HL-60 (cell line): ENCODE measurements at regions not wholly inside any gene's neighbourhood (a gene's known extent, or its start where the extent isn't known, plus 50 kb on each side); places are given as distances from the start of the nearest gene placed in this dataset.

Experiments
- DNase-seq, 2 experiments: peaks; one replicate each; pipeline ENCODE4 v3.0.0-alpha.2; 2010 to 2020; ENCODE audit warnings: low read depth in 1 of 2, low spot score in 1 of 2
- H3K27ac ChIP-seq: fragments of 250-450 bp; sonication (Bioruptor Pico); replicated peaks from 2 replicates; pipeline ENCODE4 v1.5.1; 2020; ENCODE audit warnings: mild to moderate bottlenecking, moderate library complexity
- H3K27me3 ChIP-seq: fragments of 250-450 bp; sonication (Bioruptor Pico); 2 replicates; pipeline ENCODE4 v1.5.1; 2021; ENCODE audit warnings: mild to moderate bottlenecking, moderate library complexity; ENCODE audit not compliant: insufficient read depth, poor library complexity, severe bottlenecking
- H3K4me3 ChIP-seq: replicated peaks from 2 replicates; pipeline ENCODE4 v1.5.1; 2011; ENCODE audit warnings: mild to moderate bottlenecking, control low read depth, low read length; ENCODE audit not compliant: insufficient read depth
- GABPA ChIP-seq: IDR thresholded peaks from 2 replicates; pipeline ENCODE4 v1.6.1; 2012; ENCODE audit warnings: low read depth
- POLR2AphosphoS5 ChIP-seq: IDR thresholded peaks from 2 replicates; pipeline ENCODE4 v1.6.1; 2012; ENCODE audit warnings: low read depth
- REST ChIP-seq: IDR thresholded peaks from 2 replicates; pipeline ENCODE4 v1.6.1; 2012; ENCODE audit warnings: low read depth; ENCODE audit not compliant: insufficient replicate concordance
- SPI1 ChIP-seq: IDR thresholded peaks from 2 replicates; pipeline ENCODE4 v1.6.1; 2012; ENCODE audit warnings: low read depth, mild to moderate bottlenecking, borderline replicate concordance
- TF ChIP-seq, protein P1 (sequence below): IDR thresholded peaks from one replicate; pipeline ENCODE4 v1.5.1; 2011; ENCODE audit warnings: low read length, control low read depth, inconsistent platforms; ENCODE audit not compliant: insufficient read depth

DNA sequence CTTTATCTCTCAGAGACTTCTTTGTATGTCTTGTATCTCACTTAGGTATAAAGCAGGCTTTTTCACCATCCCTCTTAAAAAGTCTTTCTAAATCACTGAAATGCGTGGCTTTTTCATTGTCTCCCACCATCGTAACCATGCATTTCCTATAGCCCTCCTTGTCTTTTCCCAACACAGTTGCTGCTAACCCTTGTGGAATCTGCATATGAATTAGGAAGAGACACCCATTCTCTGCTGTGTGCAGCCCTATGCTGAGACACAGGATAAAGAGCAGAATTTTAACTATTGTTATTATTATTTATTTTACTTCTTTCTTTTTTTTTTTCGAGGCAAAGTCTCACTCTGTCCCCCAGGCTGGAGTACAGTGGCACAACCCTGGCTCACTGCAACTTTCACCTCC, 804.3 kb upstream of the COBL start:
- Histone ChIP-seq H3K4me3 (no peak overlapping the region), H3K27ac (no peak overlapping the region), H3K27me3 (no peaks in the 10 kb centered on the region)
- TF ChIP-seq SPI1: no peak
- TF ChIP-seq, protein P1, sequence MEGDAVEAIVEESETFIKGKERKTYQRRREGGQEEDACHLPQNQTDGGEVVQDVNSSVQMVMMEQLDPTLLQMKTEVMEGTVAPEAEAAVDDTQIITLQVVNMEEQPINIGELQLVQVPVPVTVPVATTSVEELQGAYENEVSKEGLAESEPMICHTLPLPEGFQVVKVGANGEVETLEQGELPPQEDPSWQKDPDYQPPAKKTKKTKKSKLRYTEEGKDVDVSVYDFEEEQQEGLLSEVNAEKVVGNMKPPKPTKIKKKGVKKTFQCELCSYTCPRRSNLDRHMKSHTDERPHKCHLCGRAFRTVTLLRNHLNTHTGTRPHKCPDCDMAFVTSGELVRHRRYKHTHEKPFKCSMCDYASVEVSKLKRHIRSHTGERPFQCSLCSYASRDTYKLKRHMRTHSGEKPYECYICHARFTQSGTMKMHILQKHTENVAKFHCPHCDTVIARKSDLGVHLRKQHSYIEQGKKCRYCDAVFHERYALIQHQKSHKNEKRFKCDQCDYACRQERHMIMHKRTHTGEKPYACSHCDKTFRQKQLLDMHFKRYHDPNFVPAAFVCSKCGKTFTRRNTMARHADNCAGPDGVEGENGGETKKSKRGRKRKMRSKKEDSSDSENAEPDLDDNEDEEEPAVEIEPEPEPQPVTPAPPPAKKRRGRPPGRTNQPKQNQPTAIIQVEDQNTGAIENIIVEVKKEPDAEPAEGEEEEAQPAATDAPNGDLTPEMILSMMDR: no peak
- TF ChIP-seq GABPA: no peak
- no peak for TF ChIP-seq REST
- TF ChIP-seq POLR2AphosphoS5: no peak
- no peak for DNase-seq

DNA sequence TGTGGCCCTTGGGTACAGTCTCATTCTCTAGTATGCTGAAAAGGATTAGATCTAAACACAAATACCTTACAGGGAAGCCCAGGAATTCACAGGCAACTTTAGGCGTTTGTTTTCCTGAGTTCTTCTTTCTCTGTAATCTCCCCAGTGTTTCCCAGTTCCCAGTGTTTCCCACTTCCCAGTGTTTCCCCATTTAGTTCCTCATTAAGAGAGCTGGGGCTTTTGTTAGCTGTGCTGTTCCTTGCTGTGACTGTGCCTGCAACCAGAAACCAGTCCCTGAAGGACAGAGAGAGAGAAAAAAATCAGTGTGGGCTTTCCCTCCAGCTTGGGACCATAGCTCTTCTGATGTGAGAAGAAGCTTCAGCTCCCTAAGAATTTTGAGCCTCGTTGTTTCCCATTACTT, 802.9 kb upstream of the COBL start:
- Histone ChIP-seq H3K4me3 (no peak overlapping the region), H3K27me3 (no peaks in the 10 kb centered on the region), H3K27ac (no peak overlapping the region)
- TF ChIP-seq, protein P1: no peak
- no peak for TF ChIP-seq POLR2AphosphoS5
- no peak for TF ChIP-seq SPI1
- TF ChIP-seq REST: no peak
- no peak for TF ChIP-seq GABPA
- DNase-seq: no peak

GRCh38 chr7:52114509-52114908, 797.9 kb upstream of the COBL start:
- Histone ChIP-seq H3K4me3 (no peak overlapping the region), H3K27me3 (no peaks in the 10 kb centered on the region), H3K27ac (no peak overlapping the region)
- TF ChIP-seq GABPA (no peak), POLR2AphosphoS5 (no peak), SPI1 (no peak), REST (no peak)
- TF ChIP-seq, protein P1: no peak
- DNase-seq: no peak
